HFFc6 (cell line): ENCODE measurements at regions not wholly inside any gene's neighbourhood (a gene's known extent, or its start where the extent isn't known, plus 50 kb on each side); places are given as distances from the start of the nearest gene placed in this dataset.

Source experiments
- DNase-seq: peaks from one replicate; pipeline ENCODE4 v3.0.0-alpha.2; 2018
- H3K27ac Mint-ChIP-seq: 2 replicates; pipeline ENCODE4 v1.8.0; 2020; ENCODE audit warnings: mild to moderate bottlenecking, mixed read lengths
- H3K27me3 Mint-ChIP-seq: 2 replicates; pipeline ENCODE4 v1.8.0; 2021; ENCODE audit warnings: mild to moderate bottlenecking, moderate library complexity, mixed read lengths; ENCODE audit not compliant: insufficient read depth
- H3K36me3 Mint-ChIP-seq: 2 replicates; pipeline ENCODE4 v1.8.0; 2021; ENCODE audit warnings: low read depth, mixed read lengths
- H3K4me1 Mint-ChIP-seq: 2 replicates; pipeline ENCODE4 v1.8.0; 2020; ENCODE audit warnings: low read depth, mixed read lengths
- H3K4me3 Mint-ChIP-seq: 2 replicates; pipeline ENCODE4 v1.8.0; 2020; ENCODE audit warnings: mild to moderate bottlenecking, moderate library complexity, mixed read lengths
- H3K9me3 Mint-ChIP-seq: 2 replicates; pipeline ENCODE4 v1.8.0; 2020; ENCODE audit warnings: mild to moderate bottlenecking, mixed read lengths
- TF ChIP-seq, protein P1 (sequence below): fragments of 200-600 bp; sonication (generic); IDR thresholded peaks from 2 replicates; pipeline ENCODE4 v1.5.0; 2021; ENCODE audit warnings: antibody characterized with exemption, mild to moderate bottlenecking

DNA sequence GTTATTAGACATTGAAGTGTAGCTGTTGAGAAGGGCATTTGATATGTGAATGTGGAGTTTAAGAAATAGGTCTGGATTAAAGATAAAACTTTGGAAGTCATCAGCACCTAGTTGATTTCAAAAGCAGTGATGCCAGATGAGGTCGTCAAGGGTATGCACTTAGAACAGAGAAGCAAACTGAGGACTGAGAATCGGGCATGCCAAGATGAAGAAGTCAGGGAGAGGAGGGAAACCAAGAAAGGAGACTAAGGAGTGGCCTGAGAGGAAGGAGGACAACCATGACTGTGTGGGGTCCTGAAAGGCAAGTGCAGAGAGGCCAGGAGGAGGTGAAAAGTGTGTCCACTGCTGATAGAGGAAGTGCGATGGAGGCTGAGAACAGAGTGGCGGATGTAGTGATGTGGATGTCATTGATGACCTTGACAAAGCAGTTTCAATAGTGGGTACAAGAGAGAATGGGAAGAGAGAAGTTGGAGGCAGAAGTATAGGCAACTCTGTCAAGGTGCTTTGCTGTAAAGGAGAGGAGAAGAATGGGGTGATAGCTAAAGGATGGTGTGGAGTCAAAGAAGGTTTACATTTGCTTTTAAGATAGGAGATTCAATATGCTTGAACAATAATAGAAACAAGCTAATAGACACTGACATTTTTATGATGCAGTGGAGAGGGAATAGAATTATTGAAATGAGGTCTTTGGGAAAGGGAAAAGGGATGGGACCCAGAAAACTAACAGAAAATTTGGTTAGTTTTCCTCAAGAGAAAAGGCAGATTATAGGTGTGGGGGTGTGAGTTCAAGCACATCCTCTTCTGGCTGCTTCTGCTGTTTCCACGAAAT is 139.7 kb upstream of the TMEM170B start:
- Mint-ChIP-seq H3K9me3 (no peaks in the 10 kb centered on the region), H3K36me3 (no peaks in the 10 kb centered on the region), H3K27me3 (peaks cover 16% of the 10 kb centered on the region), H3K27ac (no peak overlapping the region), H3K4me3 (no peak overlapping the region), H3K4me1 (peaks cover 20% of the 10 kb centered on the region)
- DNase-seq: no peak
- TF ChIP-seq, protein P1, sequence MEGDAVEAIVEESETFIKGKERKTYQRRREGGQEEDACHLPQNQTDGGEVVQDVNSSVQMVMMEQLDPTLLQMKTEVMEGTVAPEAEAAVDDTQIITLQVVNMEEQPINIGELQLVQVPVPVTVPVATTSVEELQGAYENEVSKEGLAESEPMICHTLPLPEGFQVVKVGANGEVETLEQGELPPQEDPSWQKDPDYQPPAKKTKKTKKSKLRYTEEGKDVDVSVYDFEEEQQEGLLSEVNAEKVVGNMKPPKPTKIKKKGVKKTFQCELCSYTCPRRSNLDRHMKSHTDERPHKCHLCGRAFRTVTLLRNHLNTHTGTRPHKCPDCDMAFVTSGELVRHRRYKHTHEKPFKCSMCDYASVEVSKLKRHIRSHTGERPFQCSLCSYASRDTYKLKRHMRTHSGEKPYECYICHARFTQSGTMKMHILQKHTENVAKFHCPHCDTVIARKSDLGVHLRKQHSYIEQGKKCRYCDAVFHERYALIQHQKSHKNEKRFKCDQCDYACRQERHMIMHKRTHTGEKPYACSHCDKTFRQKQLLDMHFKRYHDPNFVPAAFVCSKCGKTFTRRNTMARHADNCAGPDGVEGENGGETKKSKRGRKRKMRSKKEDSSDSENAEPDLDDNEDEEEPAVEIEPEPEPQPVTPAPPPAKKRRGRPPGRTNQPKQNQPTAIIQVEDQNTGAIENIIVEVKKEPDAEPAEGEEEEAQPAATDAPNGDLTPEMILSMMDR: no peak

DNA sequence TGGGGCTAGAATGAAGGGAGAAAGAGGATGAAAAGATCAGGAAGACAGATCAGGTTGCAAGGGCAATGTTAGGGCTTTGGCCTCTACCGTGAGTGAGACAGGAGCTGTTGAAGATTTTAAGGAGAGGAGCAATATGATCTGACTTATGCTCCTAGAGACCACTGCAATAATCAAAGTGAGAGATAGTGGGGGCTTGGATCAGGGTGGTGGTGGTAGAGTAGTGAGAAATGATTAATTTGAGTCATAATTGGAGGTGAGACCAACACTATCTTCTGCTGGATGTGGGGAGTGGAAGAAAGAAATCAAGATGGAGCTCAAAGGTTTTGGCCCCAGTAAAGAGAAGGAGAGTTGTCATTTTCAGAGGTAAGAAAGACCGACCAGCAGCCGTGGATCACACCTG is 140.7 kb upstream of the TMEM170B start:
- no peaks in the 10 kb centered on the region for H3K9me3 Mint-ChIP-seq
- TF ChIP-seq, protein P1: no peak
- no peaks in the 10 kb centered on the region for H3K36me3 Mint-ChIP-seq
- DNase-seq: no peak
- peaks cover 21% of the 10 kb centered on the region for H3K4me1 Mint-ChIP-seq
- H3K27me3 Mint-ChIP-seq: peaks cover 16% of the 10 kb centered on the region
- no peak overlapping the region for H3K4me3 Mint-ChIP-seq
- no peak overlapping the region for H3K27ac Mint-ChIP-seq

DNA sequence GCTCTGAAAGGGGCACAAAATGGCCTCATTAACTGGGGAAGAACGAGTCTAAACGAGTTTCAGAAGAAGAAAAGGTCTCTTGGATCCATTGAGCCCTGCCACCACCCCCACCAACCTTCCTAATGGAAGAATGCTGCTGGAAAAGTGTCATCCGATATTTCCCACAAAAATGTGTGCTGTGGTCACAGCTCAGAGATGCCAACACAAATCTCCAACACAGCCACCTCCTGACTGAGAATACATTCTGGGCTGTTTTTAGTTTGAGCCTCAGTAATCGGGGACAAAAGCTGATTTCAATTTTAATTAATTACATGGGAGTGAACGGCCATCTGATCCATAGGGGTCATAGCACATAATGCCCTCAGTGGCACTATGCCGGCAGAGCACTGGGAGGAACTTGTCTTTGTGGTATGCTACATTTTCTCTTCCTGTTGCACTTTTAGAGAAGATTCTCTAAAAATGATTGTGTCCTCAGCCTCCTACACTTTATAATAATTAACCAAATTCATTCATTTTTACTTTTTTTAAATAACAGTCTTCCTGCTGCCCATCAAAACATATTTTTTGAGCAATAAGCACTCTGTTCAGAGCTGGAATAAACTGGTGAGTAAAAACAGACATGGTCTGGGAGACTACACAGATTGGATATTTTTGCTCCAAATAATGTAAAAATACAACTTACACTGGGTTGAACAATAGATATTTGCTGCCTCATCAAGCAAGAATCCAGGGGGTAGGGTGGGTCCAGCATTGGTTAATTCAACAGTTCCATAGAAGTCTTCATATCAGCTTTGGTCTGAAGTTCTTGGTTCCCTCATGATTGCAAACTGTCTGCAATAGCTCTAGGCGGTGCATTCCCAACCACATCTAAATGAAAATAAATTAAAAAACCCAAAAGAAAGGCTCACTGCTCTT is 143.6 kb upstream of the TMEM170B start:
- DNase-seq: peak; percentile 42
- peaks cover 16% of the 10 kb centered on the region for H3K27me3 Mint-ChIP-seq
- TF ChIP-seq, protein P1: no peak
- H3K4me1 Mint-ChIP-seq: peaks cover 21% of the 10 kb centered on the region
- peak overlapping the region; percentile 53 for H3K4me3 Mint-ChIP-seq
- no peaks in the 10 kb centered on the region for H3K36me3 Mint-ChIP-seq
- H3K9me3 Mint-ChIP-seq: no peaks in the 10 kb centered on the region
- peak overlapping the region; percentile 34; the same call in 1 of the 2 replicates for H3K27ac Mint-ChIP-seq

DNA sequence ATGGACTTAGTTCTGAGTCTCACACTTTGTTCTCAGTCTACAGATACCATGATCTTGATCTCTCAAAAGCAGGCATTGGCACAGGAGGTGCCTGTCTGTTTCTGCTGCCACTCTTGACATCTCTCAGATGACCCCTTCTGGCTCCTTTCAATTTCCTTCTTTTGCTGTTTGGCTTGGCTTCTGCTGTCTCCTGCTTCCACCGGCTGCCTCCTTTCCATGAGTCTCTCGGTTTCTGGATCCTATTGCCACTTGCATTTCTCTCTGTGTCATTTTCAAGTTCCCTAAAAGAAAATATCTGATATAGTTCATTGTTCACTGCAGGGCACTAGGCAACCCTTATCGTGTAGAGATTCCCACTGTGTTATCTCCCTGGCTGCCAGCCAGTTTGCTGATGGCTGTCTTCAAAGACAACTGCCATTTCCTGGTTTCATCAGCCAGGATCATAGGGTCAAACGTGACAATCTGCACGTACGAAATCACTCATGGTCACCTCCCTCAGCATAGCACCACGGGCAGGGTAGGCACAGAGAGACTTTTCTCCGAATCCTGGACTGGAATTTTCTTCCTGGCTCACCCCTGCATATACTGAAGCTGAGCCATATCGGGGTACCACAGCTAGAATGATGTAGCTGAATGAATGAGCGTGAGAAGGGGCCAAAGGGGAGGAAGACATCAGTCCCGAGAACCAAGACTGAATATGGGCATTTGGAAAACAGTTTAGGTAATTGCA is 144.6 kb upstream of the TMEM170B start:
- Mint-ChIP-seq H3K4me1 (peaks cover 21% of the 10 kb centered on the region), H3K4me3 (no peak overlapping the region), H3K36me3 (no peaks in the 10 kb centered on the region), H3K27me3 (peaks cover 16% of the 10 kb centered on the region), H3K27ac (no peak overlapping the region), H3K9me3 (no peaks in the 10 kb centered on the region)
- no peak for DNase-seq
- TF ChIP-seq, protein P1: no peak

DNA sequence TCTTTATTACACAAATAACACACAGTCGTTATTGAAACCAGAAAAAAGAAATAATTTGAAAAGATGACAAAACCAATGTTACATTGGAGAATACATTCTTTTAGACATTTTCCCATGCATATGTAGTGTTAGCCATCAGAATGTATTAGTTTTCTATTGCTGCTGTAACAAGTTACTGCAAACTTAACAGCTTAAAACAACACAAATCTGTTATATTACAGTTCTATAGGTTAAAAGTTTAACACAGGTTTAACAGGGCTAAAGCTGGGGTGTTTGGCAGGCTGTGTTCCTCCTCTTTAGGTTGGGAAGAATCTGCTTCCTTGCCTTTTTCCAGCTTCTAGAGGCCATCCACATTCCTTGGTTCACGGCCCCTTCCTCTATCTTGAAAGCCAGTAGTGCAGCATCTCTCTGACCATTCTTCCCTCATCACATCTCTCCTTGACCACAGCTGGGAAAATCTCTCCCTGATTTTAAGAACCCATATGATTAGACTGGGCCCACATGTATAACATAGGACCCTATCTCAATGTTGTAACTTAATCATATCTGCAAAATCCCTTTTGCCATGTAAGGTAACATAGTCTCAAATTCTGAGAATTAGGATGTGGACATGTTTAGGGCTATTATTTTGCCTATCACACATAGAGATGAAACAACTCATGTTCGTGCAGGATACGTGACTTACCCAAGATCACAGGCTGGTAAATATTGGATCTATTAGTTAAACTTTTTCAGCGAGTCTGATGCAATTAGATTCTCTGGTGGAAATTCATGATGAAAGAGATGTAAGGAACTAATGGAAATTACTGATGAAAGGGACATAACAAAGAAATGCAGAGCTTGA is 145.4 kb upstream of the TMEM170B start:
- no peak for DNase-seq
- TF ChIP-seq, protein P1: no peak
- Mint-ChIP-seq H3K27ac (no peak overlapping the region), H3K27me3 (peaks cover 10% of the 10 kb centered on the region), H3K36me3 (no peaks in the 10 kb centered on the region), H3K9me3 (no peaks in the 10 kb centered on the region), H3K4me3 (no peak overlapping the region), H3K4me1 (peaks cover 21% of the 10 kb centered on the region)
